Neural cell (in vitro differentiated cells): ENCODE measurements at regions not wholly inside any gene's neighbourhood (a gene's known extent, or its start where the extent isn't known, plus 50 kb on each side); places are given as distances from the start of the nearest gene placed in this dataset.

Source experiments
- H2AFZ ChIP-seq: fragments of 200-600, 300-800 bp; sonication (generic), shearing (Covaris generic); 2 replicates; pipeline ENCODE4 v1.6.0; 2014; ENCODE audit warnings: low read depth, mild to moderate bottlenecking, antibody characterized with exemption, low read length, moderate library complexity
- H3F3A ChIP-seq: fragments of 200-600 bp; shearing (Covaris generic); 2 replicates; pipeline ENCODE4 v1.6.1; 2016; ENCODE audit warnings: mild to moderate bottlenecking, moderate library complexity, mixed read lengths, antibody characterized with exemption, low read length; ENCODE audit not compliant: insufficient read depth, poor library complexity, severe bottlenecking
- H3K27ac ChIP-seq: fragments of 200-600, 300-800 bp; sonication (generic), shearing (Covaris generic); 2 replicates; pipeline ENCODE4 v1.5.1; 2014; ENCODE audit warnings: mild to moderate bottlenecking, low read length, moderate library complexity
- H3K27me3 ChIP-seq: fragments of 300-800, 200-600 bp; sonication (generic), shearing (Covaris generic); 2 replicates; pipeline ENCODE4 v1.6.0; 2014; ENCODE audit warnings: mild to moderate bottlenecking, low read depth, low read length, moderate library complexity; ENCODE audit not compliant: insufficient read depth
- H3K36me3 ChIP-seq: fragments of 300-800, 200-600 bp; sonication (generic), shearing (Covaris generic); 2 replicates; pipeline ENCODE4 v1.5.1; 2014; ENCODE audit warnings: mild to moderate bottlenecking, antibody characterized with exemption, low read length, moderate library complexity; ENCODE audit not compliant: insufficient read depth
- H3K4me2 ChIP-seq: fragments of 300-800, 200-600 bp; sonication (generic), shearing (Covaris generic); 2 replicates; pipeline ENCODE4 v1.6.0; 2014; ENCODE audit warnings: mild to moderate bottlenecking, low read length
- H3K4me3 ChIP-seq: fragments of 300-800, 200-600 bp; sonication (generic), shearing (Covaris generic); 2 replicates; pipeline ENCODE4 v1.5.1; 2014; ENCODE audit warnings: mild to moderate bottlenecking, low read length, moderate library complexity
- H3K79me2 ChIP-seq: fragments of 200-600 bp; shearing (Covaris generic); replicated peaks from 2 replicates; pipeline ENCODE4 v1.6.0; 2014; ENCODE audit warnings: mild to moderate bottlenecking, low read length, moderate library complexity; ENCODE audit not compliant: insufficient read depth
- H3K9ac ChIP-seq: fragments of 300-800, 200-600 bp; sonication (generic), shearing (Covaris generic); 2 replicates; pipeline ENCODE4 v1.6.1; 2016; ENCODE audit warnings: mild to moderate bottlenecking, low read length, mixed read lengths
- H3K9me2 ChIP-seq: fragments of 200-600 bp; shearing (Covaris generic); 2 replicates; pipeline ENCODE4 v1.6.1; 2016; ENCODE audit warnings: mild to moderate bottlenecking, low read length, mixed read lengths; ENCODE audit not compliant: insufficient read depth
- H3K9me3 ChIP-seq: fragments of 200-600, 300-800 bp; sonication (generic), shearing (Covaris generic); 2 replicates; pipeline ENCODE4 v1.6.1; 2016; ENCODE audit warnings: mild to moderate bottlenecking, mixed run types, low read length, moderate library complexity, mixed read lengths
- H4K20me1 ChIP-seq: fragments of 200-600 bp; shearing (Covaris generic); 2 replicates; pipeline ENCODE4 v1.6.1; 2016; ENCODE audit warnings: mild to moderate bottlenecking, mixed run types; ENCODE audit not compliant: insufficient read depth
- CTCF ChIP-seq: fragments of 450-650 bp; IDR thresholded peaks from 2 replicates; pipeline ENCODE4 v1.5.1; 2014; ENCODE audit warnings: antibody characterized with exemption, mild to moderate bottlenecking, moderate library complexity; ENCODE audit not compliant: poor library complexity, severe bottlenecking
- EP300 ChIP-seq: fragments of 450-650 bp; conservative IDR thresholded peaks from 2 replicates; pipeline ENCODE4 v1.6.1; 2014; ENCODE audit warnings: antibody characterized with exemption, mild to moderate bottlenecking, moderate library complexity; ENCODE audit not compliant: poor library complexity, severe bottlenecking
- EZH2 ChIP-seq: fragments of 200-600, 300-800 bp; shearing (Covaris generic), sonication (generic); IDR thresholded peaks from 2 replicates; pipeline ENCODE4 v1.6.1; 2014; ENCODE audit warnings: antibody characterized with exemption, low read length, borderline replicate concordance, mild to moderate bottlenecking; ENCODE audit not compliant: insufficient read depth, poor library complexity, severe bottlenecking
- MXI1 ChIP-seq: fragments of 450-650 bp; conservative IDR thresholded peaks from 2 replicates; pipeline ENCODE4 v1.6.1; 2014; ENCODE audit warnings: antibody characterized with exemption, mild to moderate bottlenecking; ENCODE audit not compliant: poor library complexity, severe bottlenecking
- POLR2AphosphoS5 ChIP-seq: IDR thresholded peaks from 2 replicates; pipeline ENCODE4 v1.6.1; 2012
- RAD21 ChIP-seq: fragments of 450-650 bp; conservative IDR thresholded peaks from 2 replicates; pipeline ENCODE4 v1.6.1; 2014; ENCODE audit warnings: antibody characterized with exemption, mild to moderate bottlenecking, moderate library complexity
- REST ChIP-seq: IDR thresholded peaks from 2 replicates; pipeline ENCODE4 v1.6.1; 2012; ENCODE audit warnings: borderline replicate concordance
- SMC3 ChIP-seq: fragments of 450-650 bp; conservative IDR thresholded peaks from 2 replicates; pipeline ENCODE4 v1.6.1; 2014; ENCODE audit warnings: antibody characterized with exemption, mild to moderate bottlenecking, moderate library complexity; ENCODE audit not compliant: poor library complexity
- TAF1 ChIP-seq: IDR thresholded peaks from 2 replicates; pipeline ENCODE4 v1.6.1; 2012; ENCODE audit warnings: low read depth

- Histone ChIP-seq H3K9me2 (no peaks in the 10 kb centered on the region), H3K27ac (no peak overlapping the region), H3K9ac (no peak overlapping the region), H3K79me2 (no peaks in the 10 kb centered on the region), H3K9me3 (no peaks in the 10 kb centered on the region), H3K27me3 (no peaks in the 10 kb centered on the region), H2AFZ (no peak overlapping the region), H3K4me3 (no peak overlapping the region), H4K20me1 (no peaks in the 10 kb centered on the region), H3F3A (no peaks in the 10 kb centered on the region), H3K36me3 (no peaks in the 10 kb centered on the region), H3K4me2 (no peak overlapping the region)
- no peak for TF ChIP-seq CTCF
- no peak for TF ChIP-seq SMC3
- TF ChIP-seq RAD21: no peak
- TF ChIP-seq POLR2AphosphoS5: no peak
- no peak for TF ChIP-seq REST
- TF ChIP-seq EZH2: no peak
- TF ChIP-seq EP300: no peak
- no peak for TF ChIP-seq TAF1
- TF ChIP-seq MXI1: no peak
Observed at GRCh38 chr6:11337306-11337705, 104.8 kb upstream of the NEDD9 start.

GRCh38 chr6:11335826-11336225 is 103.4 kb upstream of the NEDD9 start:
- Histone ChIP-seq H4K20me1 (no peaks in the 10 kb centered on the region), H3K9me2 (no peaks in the 10 kb centered on the region), H3K27me3 (no peaks in the 10 kb centered on the region), H3K4me3 (no peak overlapping the region), H3K4me2 (no peak overlapping the region), H3K79me2 (no peaks in the 10 kb centered on the region), H3K27ac (no peak overlapping the region), H3K9ac (no peak overlapping the region), H2AFZ (no peak overlapping the region), H3K36me3 (no peaks in the 10 kb centered on the region), H3K9me3 (no peaks in the 10 kb centered on the region), H3F3A (no peaks in the 10 kb centered on the region)
- no peak for TF ChIP-seq SMC3

- no peaks in the 10 kb centered on the region for H3K79me2 ChIP-seq
- no peaks in the 10 kb centered on the region for H3K27me3 ChIP-seq
- H3K9me2 ChIP-seq: no peaks in the 10 kb centered on the region
- H3K4me3 ChIP-seq: no peak overlapping the region
- H3K9me3 ChIP-seq: no peaks in the 10 kb centered on the region
- TF ChIP-seq RAD21 (no peak), CTCF (no peak), EP300 (no peak), SMC3 (no peak), REST (no peak), POLR2AphosphoS5 (no peak), EZH2 (no peak), TAF1 (no peak), MXI1 (no peak)
- no peak overlapping the region for H3K9ac ChIP-seq
- H3K4me2 ChIP-seq: no peak overlapping the region
- H3K27ac ChIP-seq: no peak overlapping the region
- H4K20me1 ChIP-seq: no peaks in the 10 kb centered on the region
- no peak overlapping the region for H2AFZ ChIP-seq
- H3K36me3 ChIP-seq: no peaks in the 10 kb centered on the region
- no peaks in the 10 kb centered on the region for H3F3A ChIP-seq
Observed at GRCh38 chr6:11333132-11333849, 100.8 kb upstream of the NEDD9 start.
